H1 (cell line): ENCODE measurements at regions not wholly inside any gene's neighbourhood (a gene's known extent, or its start where the extent isn't known, plus 50 kb on each side); places are given as distances from the start of the nearest gene placed in this dataset.

Experiments
- CHD1 ChIP-seq: IDR thresholded peaks from 2 replicates; pipeline ENCODE4 v1.6.1; 2012; ENCODE audit warnings: low read depth, low read length, improper control_type of control experiment
- CHD7 ChIP-seq: fragments of 300-600 bp; sonication (generic); IDR thresholded peaks from 2 replicates; pipeline ENCODE4 v1.7.1; 2012; ENCODE audit warnings: low read length, moderate library complexity, mild to moderate bottlenecking, inconsistent platforms; ENCODE audit not compliant: insufficient replicate concordance
- EZH2 ChIP-seq: fragments of 200-600 bp; sonication (generic); IDR thresholded peaks from 2 replicates; pipeline ENCODE4 v1.7.1; 2012; ENCODE audit warnings: low read depth, mild to moderate bottlenecking, moderate library complexity, low read length, inconsistent platforms; ENCODE audit not compliant: severe bottlenecking
- KDM5A ChIP-seq: fragments of 200-600 bp; IDR thresholded peaks from 2 replicates; pipeline ENCODE4 v1.7.1; 2012; ENCODE audit warnings: mild to moderate bottlenecking, low read length, inconsistent platforms, mixed read lengths

DNA sequence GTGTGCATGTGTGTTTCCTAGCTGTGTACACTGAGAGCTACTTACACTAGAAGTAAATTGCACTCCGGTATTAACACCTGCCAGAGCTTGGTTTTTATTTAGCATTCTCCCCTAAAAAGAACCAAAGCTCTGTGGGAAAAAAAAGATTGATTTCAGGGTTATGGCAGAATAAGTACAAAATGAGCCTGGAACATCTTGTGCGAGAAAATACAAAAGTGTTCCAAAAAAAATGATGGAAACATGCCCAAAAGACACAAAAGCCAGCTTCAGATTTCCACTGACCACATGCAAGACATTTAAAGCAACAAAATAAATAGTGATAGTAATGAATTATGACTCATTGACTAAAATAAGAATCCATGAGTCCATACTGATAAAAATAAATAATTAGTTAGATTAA lies 188.3 kb downstream of the GXYLT1 start (continued):
- TF ChIP-seq KDM5A: no peak
- no peak for TF ChIP-seq CHD1
- TF ChIP-seq CHD7: no peak
- TF ChIP-seq EZH2: no peak
